Ishikawa (cell line): ENCODE measurements at regions not wholly inside any gene's neighbourhood (a gene's known extent, or its start where the extent isn't known, plus 50 kb on each side); places are given as distances from the start of the nearest gene placed in this dataset.

Experiments
- EGR1 ChIP-seq: IDR thresholded peaks from 2 replicates; pipeline ENCODE4 v1.6.1; 2012
- EP300 ChIP-seq: IDR thresholded peaks from 2 replicates; pipeline ENCODE4 v1.6.1; 2012; ENCODE audit warnings: borderline replicate concordance
- RAD21 ChIP-seq: IDR thresholded peaks from 2 replicates; pipeline ENCODE4 v1.6.1; 2012; ENCODE audit warnings: low read depth
- REST ChIP-seq: IDR thresholded peaks from 2 replicates; pipeline ENCODE4 v1.6.1; 2012; ENCODE audit warnings: low read depth, mild to moderate bottlenecking
- TAF1 ChIP-seq: IDR thresholded peaks from 2 replicates; pipeline ENCODE4 v1.6.1; 2012; ENCODE audit warnings: low read depth, mild to moderate bottlenecking
- TCF12 ChIP-seq: IDR thresholded peaks from 2 replicates; pipeline ENCODE4 v1.6.1; 2012; ENCODE audit warnings: low read depth

- peak; percentile 43; the same call in 1 of the 2 replicates for TF ChIP-seq TAF1
- peak; percentile 97 for TF ChIP-seq EP300
- TF ChIP-seq TCF12, result peak; percentile 98
- peak; percentile 83 for TF ChIP-seq EGR1
- TF ChIP-seq REST, result no peak
- TF ChIP-seq RAD21, result peak; percentile 49
Observed at GRCh38 chr9:129334105-129334935, 156.3 kb upstream of the IER5L start.
